A549 (cell line): ENCODE measurements at regions not wholly inside any gene's neighbourhood (a gene's known extent, or its start where the extent isn't known, plus 50 kb on each side); places are given as distances from the start of the nearest gene placed in this dataset.

Experiments
- MAZ ChIP-seq: fragments of 150-350 bp; IDR thresholded peaks from 2 replicates; pipeline ENCODE4 v1.6.1; 2014; ENCODE audit warnings: antibody characterized with exemption, low read depth, low read length, borderline replicate concordance
- TF ChIP-seq, protein P1 (sequence below): IDR thresholded peaks from 2 replicates; pipeline ENCODE4 v1.6.1; 2012
- TF ChIP-seq, protein P2 (sequence below): fragments of >200 bp; sonication (Bioruptor Twin); formaldehyde crosslinking; IDR thresholded peaks from 3 replicates; pipeline ENCODE4 v1.5.1; 2016

DNA sequence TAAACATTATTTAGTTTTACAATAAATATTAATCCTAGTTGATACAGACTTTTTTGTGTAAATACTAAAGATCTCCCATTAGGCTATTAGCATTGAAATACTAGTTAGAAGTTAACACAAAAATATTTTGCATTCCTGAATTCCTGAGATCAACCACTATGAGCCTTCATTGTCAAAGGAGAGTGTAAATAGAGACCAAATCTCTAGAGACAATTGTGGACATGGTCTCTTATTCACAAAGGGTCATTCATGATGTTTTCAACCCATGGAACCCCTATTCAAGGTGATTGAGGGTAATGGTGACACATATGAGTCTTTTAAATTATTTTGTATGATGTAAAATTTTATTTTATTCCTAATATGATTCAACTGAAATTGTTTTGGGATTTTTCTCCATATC lies 1454.8 kb upstream of the LRRTM3 start:
- TF ChIP-seq, protein P1, sequence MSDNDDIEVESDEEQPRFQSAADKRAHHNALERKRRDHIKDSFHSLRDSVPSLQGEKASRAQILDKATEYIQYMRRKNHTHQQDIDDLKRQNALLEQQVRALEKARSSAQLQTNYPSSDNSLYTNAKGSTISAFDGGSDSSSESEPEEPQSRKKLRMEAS, result no peak
- TF ChIP-seq, protein P2, sequence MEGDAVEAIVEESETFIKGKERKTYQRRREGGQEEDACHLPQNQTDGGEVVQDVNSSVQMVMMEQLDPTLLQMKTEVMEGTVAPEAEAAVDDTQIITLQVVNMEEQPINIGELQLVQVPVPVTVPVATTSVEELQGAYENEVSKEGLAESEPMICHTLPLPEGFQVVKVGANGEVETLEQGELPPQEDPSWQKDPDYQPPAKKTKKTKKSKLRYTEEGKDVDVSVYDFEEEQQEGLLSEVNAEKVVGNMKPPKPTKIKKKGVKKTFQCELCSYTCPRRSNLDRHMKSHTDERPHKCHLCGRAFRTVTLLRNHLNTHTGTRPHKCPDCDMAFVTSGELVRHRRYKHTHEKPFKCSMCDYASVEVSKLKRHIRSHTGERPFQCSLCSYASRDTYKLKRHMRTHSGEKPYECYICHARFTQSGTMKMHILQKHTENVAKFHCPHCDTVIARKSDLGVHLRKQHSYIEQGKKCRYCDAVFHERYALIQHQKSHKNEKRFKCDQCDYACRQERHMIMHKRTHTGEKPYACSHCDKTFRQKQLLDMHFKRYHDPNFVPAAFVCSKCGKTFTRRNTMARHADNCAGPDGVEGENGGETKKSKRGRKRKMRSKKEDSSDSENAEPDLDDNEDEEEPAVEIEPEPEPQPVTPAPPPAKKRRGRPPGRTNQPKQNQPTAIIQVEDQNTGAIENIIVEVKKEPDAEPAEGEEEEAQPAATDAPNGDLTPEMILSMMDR, result no peak
- TF ChIP-seq MAZ, result no peak
